GM10248 (cell line): ENCODE measurements at regions not wholly inside any gene's neighbourhood (a gene's known extent, or its start where the extent isn't known, plus 50 kb on each side); places are given as distances from the start of the nearest gene placed in this dataset.

Experiments
- CTCF ChIA-PET: fragments of 300-600 bp; sonication (Branson Sonifier 250); formaldehyde crosslinking; extraction: SDS; loops from one replicate; lab custom pipeline; 2021; ENCODE audit warnings: antibody characterized with exemption; lab: Yijun Ruan, JAX
- POLR2A ChIA-PET: fragments of 350-650 bp; sonication (Branson Sonifier 250); formaldehyde crosslinking; extraction: SDS; loops from one replicate; lab custom pipeline; 2020; ENCODE audit warnings: antibody characterized with exemption; lab: Yijun Ruan, JAX
- DNase-seq: peaks from one replicate; pipeline ENCODE4 v3.0.0; 2012; ENCODE audit errors: extremely low spot score
- CTCF ChIP-seq: IDR thresholded peaks from 2 replicates; pipeline ENCODE4 v1.5.1; 2012; ENCODE audit warnings: mild to moderate bottlenecking, low read depth; ENCODE audit errors: extremely low read depth, missing control alignments, control extremely low read depth

- ChIA-PET CTCF (no interaction called here), POLR2A (no interaction called here)
- no peak for DNase-seq
- no peak for TF ChIP-seq CTCF
Measured at GRCh38 chr4:189117426-189117825, 823.2 kb upstream of the FRG1 start.

GRCh38 chr4:189121336-189121735, 819.3 kb upstream of the FRG1 start:
- no peak for TF ChIP-seq CTCF
- POLR2A ChIA-PET, result no interaction called here
- CTCF ChIA-PET, result no interaction called here
- DNase-seq, result no peak

GRCh38 chr4:189124149-189124758, 816.4 kb upstream of the FRG1 start:
- no peak for TF ChIP-seq CTCF
- no peak for DNase-seq
- ChIA-PET POLR2A (no interaction called here), CTCF (interaction anchor here (0.9 to 1.1 kb wide), 2 partner anchors 51 to 58 kb away, joined by 3 read pairs; no protein-coding TSS in a partner anchor)

GRCh38 chr4:189124791-189125190, 815.9 kb upstream of the FRG1 start:
- TF ChIP-seq CTCF, result no peak
- ChIA-PET CTCF (interaction anchor here (0.9 to 1.1 kb wide), 2 partner anchors 51 to 57 kb away, joined by 3 read pairs; no protein-coding TSS in a partner anchor), POLR2A (no interaction called here)
- no peak for DNase-seq

GRCh38 chr4:189126040-189126439, 814.6 kb upstream of the FRG1 start:
- DNase-seq, result no peak

GRCh38 chr4:189128341-189128740, 812.3 kb upstream of the FRG1 start:
- CTCF ChIA-PET, result no interaction called here
- no peak for DNase-seq
- POLR2A ChIA-PET, result no interaction called here
- TF ChIP-seq CTCF, result no peak

More at GRCh38 chr4:189126040-189126439, 814.6 kb upstream of the FRG1 start:
- TF ChIP-seq CTCF, result no peak
- ChIA-PET CTCF (no interaction called here), POLR2A (no interaction called here)
